PC-9 (cell line): ENCODE measurements at regions not wholly inside any gene's neighbourhood (a gene's known extent, or its start where the extent isn't known, plus 50 kb on each side); places are given as distances from the start of the nearest gene placed in this dataset.

Experiments used
- EZH2 ChIP-seq: fragments of 200-600 bp; sonication (generic); IDR thresholded peaks from 2 replicates; pipeline ENCODE4 v1.8.0; 2017; ENCODE audit warnings: antibody characterized with exemption, low read depth
- TF ChIP-seq, protein P1 (sequence below): fragments of 200-600 bp; sonication (generic); conservative IDR thresholded peaks from 2 replicates; pipeline ENCODE4 v1.6.1; 2017; ENCODE audit warnings: mixed run types, antibody characterized with exemption, mild to moderate bottlenecking, moderate library complexity

- TF ChIP-seq, protein P1, sequence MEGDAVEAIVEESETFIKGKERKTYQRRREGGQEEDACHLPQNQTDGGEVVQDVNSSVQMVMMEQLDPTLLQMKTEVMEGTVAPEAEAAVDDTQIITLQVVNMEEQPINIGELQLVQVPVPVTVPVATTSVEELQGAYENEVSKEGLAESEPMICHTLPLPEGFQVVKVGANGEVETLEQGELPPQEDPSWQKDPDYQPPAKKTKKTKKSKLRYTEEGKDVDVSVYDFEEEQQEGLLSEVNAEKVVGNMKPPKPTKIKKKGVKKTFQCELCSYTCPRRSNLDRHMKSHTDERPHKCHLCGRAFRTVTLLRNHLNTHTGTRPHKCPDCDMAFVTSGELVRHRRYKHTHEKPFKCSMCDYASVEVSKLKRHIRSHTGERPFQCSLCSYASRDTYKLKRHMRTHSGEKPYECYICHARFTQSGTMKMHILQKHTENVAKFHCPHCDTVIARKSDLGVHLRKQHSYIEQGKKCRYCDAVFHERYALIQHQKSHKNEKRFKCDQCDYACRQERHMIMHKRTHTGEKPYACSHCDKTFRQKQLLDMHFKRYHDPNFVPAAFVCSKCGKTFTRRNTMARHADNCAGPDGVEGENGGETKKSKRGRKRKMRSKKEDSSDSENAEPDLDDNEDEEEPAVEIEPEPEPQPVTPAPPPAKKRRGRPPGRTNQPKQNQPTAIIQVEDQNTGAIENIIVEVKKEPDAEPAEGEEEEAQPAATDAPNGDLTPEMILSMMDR = no peak
- no peak for TF ChIP-seq EZH2
These were observed 123.0 kb upstream of the ANO5 start for GRCh38 chr11:22069844-22070243.
